Stimulated activated naive CD4-positive, alpha-beta T cell treated with Interleukin-2 at 50 U/mL for 16 hours (primary cell): ENCODE measurements at regions not wholly inside any gene's neighbourhood (a gene's known extent, or its start where the extent isn't known, plus 50 kb on each side); places are given as distances from the start of the nearest gene placed in this dataset.

ENCODE experiments used
- DNase-seq: peaks from one replicate; lab custom pipeline; 2025; lab: John Stamatoyannopoulos, UW

GRCh38 chr4:3852711-3853110, 86.5 kb downstream of the ADRA2C start:
- no peak for DNase-seq

GRCh38 chr4:3853388-3854035, 87.3 kb downstream of the ADRA2C start:
- DNase-seq, result no peak

GRCh38 chr4:3854661-3855060, 88.5 kb downstream of the ADRA2C start:
- DNase-seq, result no peak

GRCh38 chr4:3855646-3856045, 89.5 kb downstream of the ADRA2C start:
- no peak for DNase-seq

GRCh38 chr4:3856604-3857204, 90.5 kb downstream of the ADRA2C start:
- DNase-seq, result no peak

- no peak for DNase-seq
Observed at GRCh38 chr4:3857269-3857926, 91.2 kb downstream of the ADRA2C start.

- no peak for DNase-seq
Observed at GRCh38 chr4:3858046-3858730, 92.0 kb downstream of the ADRA2C start.

GRCh38 chr4:3858765-3859388, 92.7 kb downstream of the ADRA2C start:
- no peak for DNase-seq

GRCh38 chr4:3859571-3859970, 93.4 kb downstream of the ADRA2C start:
- DNase-seq, result no peak

GRCh38 chr4:3860061-3860912, 94.1 kb downstream of the ADRA2C start:
- DNase-seq, result no peak

GRCh38 chr4:3860913-3861636, 94.9 kb downstream of the ADRA2C start:
- no peak for DNase-seq

- no peak for DNase-seq
Observed at GRCh38 chr4:3861720-3862639, 95.8 kb downstream of the ADRA2C start.

GRCh38 chr4:3862640-3863420, 96.6 kb downstream of the ADRA2C start:
- DNase-seq, result no peak

- no peak for DNase-seq
Observed at GRCh38 chr4:3863841-3864741, 97.9 kb downstream of the ADRA2C start.

- no peak for DNase-seq
Observed at GRCh38 chr4:3864742-3865721, 98.8 kb downstream of the ADRA2C start.

GRCh38 chr4:3865986-3866812, 100.0 kb downstream of the ADRA2C start:
- no peak for DNase-seq
